C4-2B (cell line): ENCODE measurements at regions not wholly inside any gene's neighbourhood (a gene's known extent, or its start where the extent isn't known, plus 50 kb on each side); places are given as distances from the start of the nearest gene placed in this dataset.
"Not testable (repeated sequence)": the region's sequence is repeated elsewhere in the genome, so short reads cannot be mapped to it uniquely, and the experiment has no call there.

Experiments
- ZFX ChIP-seq: fragments of 450-650 bp; IDR thresholded peaks from 2 replicates; pipeline ENCODE4 v1.6.1; 2017
- TF ChIP-seq, protein P1 (sequence below): fragments of 450-650 bp; conservative IDR thresholded peaks from 2 replicates; pipeline ENCODE4 v1.5.1; 2017; ENCODE audit warnings: mild to moderate bottlenecking

DNA sequence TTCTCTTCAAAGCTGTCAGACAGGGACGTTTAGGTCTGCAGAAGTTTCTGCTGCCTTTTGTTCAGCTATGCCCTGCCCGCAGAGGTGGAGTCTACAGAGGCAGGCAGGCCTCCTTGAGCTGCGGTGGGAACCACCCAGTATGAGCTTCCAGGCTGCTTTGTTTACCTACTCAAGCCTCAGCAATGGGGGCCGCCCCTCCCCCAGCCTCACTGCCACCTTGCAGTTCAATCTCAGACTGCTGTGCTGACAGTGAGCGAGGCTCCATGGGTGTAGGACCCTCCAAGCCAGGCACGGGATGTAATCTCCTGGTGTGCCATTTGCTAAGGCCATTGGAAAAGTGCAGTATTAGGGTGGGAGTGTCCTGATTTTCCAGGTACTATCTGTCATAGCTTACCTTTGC, 153.5 kb upstream of the GMNC start:
- TF ChIP-seq, protein P1, sequence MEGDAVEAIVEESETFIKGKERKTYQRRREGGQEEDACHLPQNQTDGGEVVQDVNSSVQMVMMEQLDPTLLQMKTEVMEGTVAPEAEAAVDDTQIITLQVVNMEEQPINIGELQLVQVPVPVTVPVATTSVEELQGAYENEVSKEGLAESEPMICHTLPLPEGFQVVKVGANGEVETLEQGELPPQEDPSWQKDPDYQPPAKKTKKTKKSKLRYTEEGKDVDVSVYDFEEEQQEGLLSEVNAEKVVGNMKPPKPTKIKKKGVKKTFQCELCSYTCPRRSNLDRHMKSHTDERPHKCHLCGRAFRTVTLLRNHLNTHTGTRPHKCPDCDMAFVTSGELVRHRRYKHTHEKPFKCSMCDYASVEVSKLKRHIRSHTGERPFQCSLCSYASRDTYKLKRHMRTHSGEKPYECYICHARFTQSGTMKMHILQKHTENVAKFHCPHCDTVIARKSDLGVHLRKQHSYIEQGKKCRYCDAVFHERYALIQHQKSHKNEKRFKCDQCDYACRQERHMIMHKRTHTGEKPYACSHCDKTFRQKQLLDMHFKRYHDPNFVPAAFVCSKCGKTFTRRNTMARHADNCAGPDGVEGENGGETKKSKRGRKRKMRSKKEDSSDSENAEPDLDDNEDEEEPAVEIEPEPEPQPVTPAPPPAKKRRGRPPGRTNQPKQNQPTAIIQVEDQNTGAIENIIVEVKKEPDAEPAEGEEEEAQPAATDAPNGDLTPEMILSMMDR, result not testable (repeated sequence)
- not testable (repeated sequence) for TF ChIP-seq ZFX
